ENCODE measurements at regions not wholly inside any gene's neighbourhood (a gene's known extent, or its start where the extent isn't known, plus 50 kb on each side); places are given as distances from the start of the nearest gene placed in this dataset.
A peak's percentile ranks its signal among the peaks of the same experiment; 100 is the strongest.

- no peak for TF ChIP-seq CTCF (conservative IDR thresholded peaks at IDR 0.05; ENCODE audit: low read depth, low read length)
- no peak overlapping the region for H3K4me3 ChIP-seq (ENCODE audit: low read depth, low read length)
- DNase-seq (ENCODE audit: low read depth), result no peak
Observed at GRCh38 chr15:87763837-87764236, 492.7 kb downstream of the NTRK3 start.

GRCh38 chr15:87761736-87762509 is 494.6 kb downstream of the NTRK3 start:
- TF ChIP-seq CTCF (conservative IDR thresholded peaks at IDR 0.05; ENCODE audit: low read depth, low read length), result no peak

GRCh38 chr15:87760547-87761314 is 495.8 kb downstream of the NTRK3 start:
- DNase-seq (ENCODE audit: low read depth), result no peak
- no peak for TF ChIP-seq CTCF (conservative IDR thresholded peaks at IDR 0.05; ENCODE audit: low read depth, low read length)
- H3K4me3 ChIP-seq (ENCODE audit: low read depth, low read length), result no peak overlapping the region

More at GRCh38 chr15:87761736-87762509, 494.6 kb downstream of the NTRK3 start:
- peak; percentile 44 for DNase-seq (ENCODE audit: low read depth)
- no peak overlapping the region for H3K4me3 ChIP-seq (ENCODE audit: low read depth, low read length)

GRCh38 chr15:87758794-87759418 is 497.6 kb downstream of the NTRK3 start:
- DNase-seq (ENCODE audit: low read depth), result no peak
- TF ChIP-seq CTCF (conservative IDR thresholded peaks at IDR 0.05; ENCODE audit: low read depth, low read length), result no peak
- H3K4me3 ChIP-seq (ENCODE audit: low read depth, low read length), result no peak overlapping the region

GRCh38 chr15:87757084-87757483 is 499.5 kb downstream of the NTRK3 start:
- no peak for DNase-seq (ENCODE audit: low read depth)
- no peak for TF ChIP-seq CTCF (conservative IDR thresholded peaks at IDR 0.05; ENCODE audit: low read depth, low read length)
- H3K4me3 ChIP-seq (ENCODE audit: low read depth, low read length), result no peak overlapping the region

GRCh38 chr15:87756072-87756471 is 500.5 kb downstream of the NTRK3 start:
- H3K4me3 ChIP-seq (ENCODE audit: low read depth, low read length), result no peak overlapping the region
- TF ChIP-seq CTCF (conservative IDR thresholded peaks at IDR 0.05; ENCODE audit: low read depth, low read length), result no peak
- DNase-seq (ENCODE audit: low read depth), result no peak

Data from choroid plexus epithelial cell (primary cell).